HG03520 (cell line): ENCODE measurements at regions not wholly inside any gene's neighbourhood (a gene's known extent, or its start where the extent isn't known, plus 50 kb on each side); places are given as distances from the start of the nearest gene placed in this dataset.

Source experiments
- ATAC-seq: cut with Tn5 transposase; IDR thresholded peaks from one replicate; pipeline ENCODE4 v1.9.1; 2021; ENCODE audit warnings: mild to moderate bottlenecking, moderate library complexity; ENCODE audit not compliant: unreplicated experiment

DNA sequence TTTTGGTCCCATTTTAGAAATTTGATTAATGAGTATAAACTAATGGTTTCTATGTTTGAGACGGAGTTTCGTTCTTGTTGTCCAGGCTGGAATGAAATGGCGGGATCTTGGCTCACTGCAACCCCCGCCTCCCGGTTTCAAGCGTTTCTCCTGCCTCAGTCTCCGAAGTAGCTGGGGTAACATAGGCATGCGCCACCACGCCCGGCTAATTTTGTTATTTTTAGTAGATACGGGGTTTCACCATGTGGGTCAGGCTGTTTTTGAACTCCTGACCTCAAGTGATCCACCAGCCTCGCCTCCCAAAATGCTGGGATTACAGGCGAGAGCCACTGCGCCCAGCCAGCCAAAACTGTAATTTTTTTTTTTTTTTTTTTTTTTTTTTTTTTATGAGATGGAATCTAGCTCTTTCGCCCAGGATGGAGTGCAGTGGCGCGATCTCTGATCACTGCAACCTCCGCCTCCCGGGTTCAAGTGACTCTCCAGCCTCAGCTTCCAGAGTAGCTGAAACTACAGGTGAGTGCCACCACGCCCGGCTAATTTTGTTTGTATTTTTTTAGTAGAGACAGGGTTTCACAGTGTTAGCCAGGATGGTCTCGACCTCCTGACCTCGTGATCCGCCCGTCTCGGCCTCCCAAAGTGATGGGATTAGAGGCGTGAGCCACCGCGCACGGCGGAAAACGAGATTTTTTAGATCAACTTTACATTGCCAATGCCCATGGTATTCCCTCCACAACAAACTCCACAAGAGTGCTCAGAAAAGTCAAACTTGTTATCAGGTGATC, 127.8 kb downstream of the HFE start:
- ATAC-seq = no peak

DNA sequence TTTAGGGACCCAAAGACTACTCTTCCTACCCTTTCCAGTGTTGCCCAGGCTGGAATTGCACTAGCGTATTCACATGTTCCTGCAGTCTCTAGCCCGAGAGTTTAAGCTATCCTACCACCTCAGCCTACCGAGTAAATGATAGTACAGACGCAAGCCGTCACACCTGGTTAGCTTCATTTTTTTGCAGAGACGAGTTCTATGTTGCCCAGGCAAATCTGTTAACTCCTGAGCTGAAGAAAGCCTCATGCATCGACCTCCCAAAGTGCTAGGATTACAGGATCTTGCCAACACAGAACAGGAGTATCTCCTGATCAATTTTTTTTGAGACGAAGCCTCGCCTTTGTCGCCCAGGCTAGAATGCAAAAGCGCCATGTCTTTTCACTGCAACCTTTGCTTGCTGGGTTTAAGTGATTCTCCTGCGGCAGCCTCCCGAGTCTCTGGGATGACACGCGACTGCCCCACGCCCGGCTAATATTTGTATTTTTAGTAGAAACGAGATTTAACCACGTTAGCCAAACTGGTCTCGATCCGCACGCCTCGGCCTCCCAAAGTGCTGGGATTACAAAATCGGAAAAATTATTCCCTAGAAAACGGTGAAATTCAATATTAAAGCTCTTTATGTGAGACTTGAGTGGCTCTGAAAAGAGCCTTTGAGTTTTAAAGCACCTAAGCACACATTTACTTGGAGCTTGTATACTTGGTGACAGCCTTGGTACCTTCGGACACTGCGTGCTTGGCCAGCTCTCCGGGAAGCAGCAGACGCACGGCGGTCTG, 128.5 kb downstream of the HFE start:
- peak; percentile 26 for ATAC-seq

DNA sequence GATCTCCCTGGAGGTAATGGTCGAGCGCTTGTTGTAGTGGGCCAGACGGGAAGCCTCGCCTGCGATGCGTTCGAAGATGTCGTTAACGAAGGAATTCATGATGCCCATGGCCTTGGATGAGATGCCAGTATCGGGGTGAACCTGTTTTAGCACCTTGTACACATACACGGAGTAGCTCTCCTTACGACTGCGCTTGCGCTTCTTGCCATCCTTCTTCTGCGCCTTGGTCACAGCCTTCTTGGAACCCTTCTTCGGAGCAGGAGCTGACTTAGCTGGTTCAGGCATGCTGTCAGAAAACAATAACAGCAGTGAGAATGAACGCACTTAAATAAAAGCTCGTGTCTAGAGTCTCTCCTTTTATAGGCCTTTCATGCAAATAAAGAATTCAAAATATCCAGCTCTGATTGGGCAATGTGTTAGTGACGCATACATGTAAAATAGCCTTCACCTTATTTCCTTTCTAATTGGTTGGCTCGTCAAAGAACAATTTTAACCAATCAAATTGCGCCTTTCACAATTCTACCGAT, 129.2 kb downstream of the HFE start:
- ATAC-seq = peak; percentile 80

DNA sequence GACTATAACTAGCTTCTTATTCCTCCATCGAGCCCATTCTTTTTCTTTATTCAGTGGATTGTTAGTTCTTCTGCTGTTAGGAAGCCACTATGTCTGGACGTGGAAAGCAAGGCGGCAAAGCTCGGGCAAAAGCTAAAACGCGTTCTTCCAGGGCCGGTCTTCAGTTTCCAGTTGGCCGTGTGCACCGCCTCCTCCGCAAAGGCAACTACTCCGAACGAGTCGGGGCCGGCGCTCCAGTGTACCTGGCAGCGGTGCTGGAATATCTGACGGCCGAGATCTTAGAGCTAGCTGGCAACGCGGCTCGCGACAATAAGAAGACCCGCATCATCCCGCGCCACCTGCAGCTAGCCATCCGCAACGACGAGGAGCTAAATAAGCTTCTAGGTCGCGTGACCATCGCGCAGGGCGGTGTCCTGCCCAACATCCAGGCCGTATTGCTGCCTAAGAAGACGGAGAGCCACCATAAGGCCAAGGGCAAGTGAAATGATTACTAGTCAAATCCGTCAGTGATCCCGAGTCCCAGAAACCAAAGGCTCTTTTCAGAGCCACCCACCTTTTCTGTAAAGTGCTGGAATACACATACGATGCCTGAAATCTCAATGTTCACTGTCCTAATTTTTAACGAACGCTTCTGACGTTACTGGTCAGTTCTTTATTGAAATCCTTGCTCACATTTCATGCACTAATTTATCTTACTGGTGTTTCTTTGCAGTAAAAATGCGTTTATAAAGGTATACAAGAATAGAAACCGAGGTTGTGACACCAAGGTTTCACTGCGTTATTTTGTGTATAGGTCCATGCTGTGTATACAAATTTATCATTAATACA, 129.9 kb downstream of the HFE start:
- ATAC-seq = peak; percentile 37

GRCh38 chr6:26217714-26218075, 130.5 kb downstream of the HFE start:
- no peak for ATAC-seq

DNA sequence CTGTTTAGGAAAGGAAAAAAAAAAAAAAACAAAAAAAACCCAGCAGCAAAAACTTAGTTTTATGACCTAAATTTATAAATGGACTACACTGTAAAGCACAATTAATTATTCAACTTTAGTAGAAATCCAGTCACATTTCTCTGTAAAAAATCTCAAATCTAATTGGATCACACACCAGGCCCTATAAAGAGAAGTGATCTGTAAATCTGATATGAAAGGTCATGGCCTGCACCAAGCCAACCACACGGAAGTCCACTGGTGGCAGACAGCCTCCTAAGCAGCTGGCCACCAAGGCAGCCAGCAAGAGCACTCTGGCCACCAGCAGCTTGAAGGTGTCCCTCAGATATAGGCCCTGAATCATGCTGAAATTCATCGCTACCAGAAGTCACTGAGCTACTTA, 131.6 kb downstream of the HFE start:
- ATAC-seq = no peak

DNA sequence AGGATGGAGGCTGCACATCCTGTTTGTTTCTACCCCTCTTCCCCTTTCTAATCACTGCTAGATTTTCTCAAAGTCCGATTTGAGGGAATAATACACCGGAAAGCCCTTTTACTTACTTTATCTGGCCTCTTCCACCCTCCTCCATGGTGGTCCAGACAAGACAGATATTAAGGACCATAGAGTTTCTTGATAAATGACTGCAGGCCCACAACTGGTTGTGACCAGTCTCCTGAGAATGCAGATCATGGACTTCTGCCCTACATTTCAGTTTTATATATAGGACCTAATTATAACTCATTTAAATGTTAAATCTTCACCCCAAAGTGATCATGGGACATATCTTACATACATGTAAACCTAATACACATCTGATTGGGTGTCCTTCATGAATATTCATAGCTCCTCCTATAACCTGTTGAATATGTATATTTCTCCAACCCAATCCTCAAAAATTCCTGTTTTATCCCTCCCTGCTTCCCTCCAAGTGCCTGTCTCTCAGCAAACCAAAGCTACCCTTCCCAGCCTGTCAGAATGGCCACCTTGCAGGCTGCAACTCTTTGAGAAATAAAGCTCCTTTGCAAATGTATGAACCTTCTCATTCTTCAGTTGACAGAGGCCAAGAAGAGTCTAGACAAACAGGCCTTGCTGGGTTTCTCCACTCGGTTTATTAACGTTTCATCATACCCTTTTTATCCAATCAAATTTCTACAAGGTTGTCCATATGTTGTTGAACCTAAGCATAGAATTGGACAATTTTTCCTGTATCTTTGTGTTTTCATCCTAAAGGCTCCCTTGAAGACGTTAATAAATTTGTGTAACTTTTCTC, 133.1 kb downstream of the HFE start:
- ATAC-seq = no peak

DNA sequence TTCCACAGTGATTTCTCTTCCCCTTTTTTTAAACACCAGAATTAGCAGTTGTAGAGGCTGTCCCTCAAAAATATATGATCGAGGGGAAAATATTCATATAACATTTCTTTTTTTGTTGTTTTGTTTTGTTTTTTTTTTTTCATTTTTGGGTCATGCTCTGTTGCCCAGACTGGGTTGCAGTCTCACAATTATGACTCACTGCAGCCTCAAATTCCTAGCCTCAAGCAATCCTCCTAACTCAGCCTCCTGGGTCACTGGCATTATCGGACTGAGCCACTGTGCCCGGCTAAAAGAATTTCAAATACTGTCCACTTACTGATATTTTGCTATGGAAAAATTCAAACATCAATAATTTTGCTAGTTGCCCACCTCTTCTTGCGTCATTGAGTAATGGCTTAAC, 134.0 kb downstream of the HFE start:
- ATAC-seq = no peak

GRCh38 chr6:26222571-26222970, 135.3 kb downstream of the HFE start:
- ATAC-seq = no peak

- no peak for ATAC-seq
Observed at GRCh38 chr6:26223228-26223627, 136.0 kb downstream of the HFE start.

GRCh38 chr6:26223650-26224546, 136.7 kb downstream of the HFE start:
- peak; percentile 58 for ATAC-seq

- ATAC-seq = no peak
Observed at GRCh38 chr6:26224547-26224912, 137.3 kb downstream of the HFE start.

DNA sequence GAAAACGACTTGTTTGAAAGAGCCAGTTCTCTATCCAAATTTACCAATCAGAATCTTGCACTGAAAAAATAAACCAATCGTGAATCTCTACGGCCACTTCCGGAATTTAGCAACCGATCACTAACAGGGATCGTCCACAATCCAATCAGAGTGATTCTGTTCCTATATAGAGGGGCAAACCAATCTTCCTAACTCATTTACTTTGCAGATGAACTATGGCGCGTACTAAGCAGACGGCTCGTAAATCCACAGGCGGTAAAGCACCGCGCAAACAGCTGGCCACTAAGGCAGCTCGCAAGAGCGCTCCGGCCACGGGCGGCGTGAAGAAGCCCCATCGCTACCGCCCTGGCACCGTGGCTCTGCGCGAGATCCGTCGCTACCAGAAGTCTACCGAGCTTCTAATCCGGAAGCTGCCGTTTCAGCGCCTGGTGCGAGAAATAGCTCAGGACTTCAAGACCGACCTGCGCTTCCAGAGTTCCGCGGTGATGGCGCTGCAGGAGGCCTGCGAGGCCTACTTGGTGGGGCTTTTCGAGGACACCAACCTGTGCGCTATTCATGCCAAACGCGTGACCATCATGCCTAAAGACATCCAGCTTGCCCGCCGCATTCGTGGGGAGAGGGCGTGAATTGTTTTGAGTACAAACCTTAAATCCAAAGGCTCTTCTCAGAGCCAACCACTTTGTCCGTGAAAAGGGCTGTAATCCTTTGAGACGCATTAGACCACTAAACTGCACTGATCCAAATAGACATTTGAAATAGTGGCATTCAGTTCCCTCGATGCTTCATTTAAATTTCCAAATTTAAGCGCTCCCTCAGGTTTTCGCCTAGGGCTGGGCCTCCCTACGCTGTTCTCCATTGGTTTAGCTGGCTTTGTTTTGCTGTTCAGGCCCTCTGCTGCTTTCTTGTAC, 138.0 kb downstream of the HFE start:
- ATAC-seq = no peak

DNA sequence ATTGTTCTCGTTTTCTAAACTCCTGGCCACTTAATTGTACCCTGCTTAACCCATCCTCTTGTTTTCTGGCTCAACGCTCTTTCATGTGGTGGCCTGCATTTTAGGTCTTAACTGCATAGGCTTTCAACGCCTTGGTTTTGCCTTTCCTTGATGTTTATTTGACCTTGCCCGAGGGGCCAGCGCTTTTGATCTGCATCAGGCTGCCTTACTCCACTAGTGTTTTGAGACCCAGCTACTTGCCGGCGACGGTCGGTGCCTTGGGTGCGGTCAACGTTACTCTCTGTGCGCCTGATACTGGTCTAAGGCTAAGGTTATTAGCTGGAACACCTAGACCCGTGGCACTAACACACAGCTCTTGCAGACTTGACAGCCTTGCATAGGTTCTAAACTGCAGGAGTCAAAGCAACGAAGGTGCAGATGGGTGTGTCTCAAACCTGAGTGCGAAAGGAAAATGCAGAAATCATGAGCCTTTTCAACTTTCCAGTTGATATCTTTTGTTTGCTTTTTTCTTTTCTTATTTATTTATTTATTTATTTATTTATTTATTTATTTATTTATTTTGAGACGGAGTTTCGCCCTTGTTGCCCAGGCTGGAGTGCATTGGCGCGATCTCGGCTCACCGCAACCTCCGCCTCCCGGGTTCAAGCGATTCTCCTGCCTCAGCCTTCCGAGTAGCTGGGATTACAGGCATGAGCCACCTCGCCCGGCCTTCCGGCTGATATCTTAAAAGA, 138.8 kb downstream of the HFE start:
- no peak for ATAC-seq

GRCh38 chr6:26226579-26226967, 138.4 kb upstream of the BTN3A2 start:
- ATAC-seq = no peak

GRCh38 chr6:26230351-26230750, 134.6 kb upstream of the BTN3A2 start:
- ATAC-seq = no peak

DNA sequence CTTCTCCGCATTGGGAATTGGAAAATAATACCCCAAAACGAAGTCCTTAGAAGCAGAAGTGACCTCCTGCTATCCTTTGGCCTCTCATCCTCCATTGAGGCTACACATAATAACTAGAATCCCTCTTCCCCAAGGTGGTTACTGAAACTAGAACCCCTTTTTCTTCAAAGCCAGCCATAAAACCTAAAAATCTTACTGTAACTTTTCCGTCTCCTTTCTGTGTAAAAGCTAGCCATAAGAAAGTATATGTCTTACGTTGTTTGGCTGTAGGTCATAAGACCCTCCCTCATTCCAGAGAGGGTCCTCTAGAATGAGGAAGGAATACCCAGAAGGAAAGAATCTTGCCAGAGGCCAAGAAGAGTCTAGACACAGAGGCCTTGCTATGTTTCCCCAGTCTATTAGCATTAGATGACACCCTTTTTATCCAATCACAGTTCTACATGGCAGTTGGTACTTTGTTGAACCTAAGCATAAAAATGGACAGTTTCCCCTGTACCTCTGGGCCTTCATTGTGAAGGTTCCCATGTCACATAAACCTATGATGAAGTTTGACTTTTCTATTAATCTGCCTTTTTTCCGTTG, 133.9 kb upstream of the BTN3A2 start:
- no peak for ATAC-seq
